HG02763 (cell line): ENCODE measurements at regions not wholly inside any gene's neighbourhood (a gene's known extent, or its start where the extent isn't known, plus 50 kb on each side); places are given as distances from the start of the nearest gene placed in this dataset.
"Not testable (repeated sequence)": the region's sequence is repeated elsewhere in the genome, so short reads cannot be mapped to it uniquely, and the experiment has no call there.

Experiments used
- ATAC-seq: cut with Tn5 transposase; IDR thresholded peaks from one replicate; pipeline ENCODE4 v1.9.1; 2021; ENCODE audit warnings: mild to moderate bottlenecking, moderate library complexity; ENCODE audit not compliant: unreplicated experiment

GRCh38 chr17:26936645-26937044, 357.3 kb upstream of the WSB1 start:
- not testable (repeated sequence) for ATAC-seq

GRCh38 chr17:26937750-26938322, 356.1 kb upstream of the WSB1 start:
- ATAC-seq: not testable (repeated sequence)

- not testable (repeated sequence) for ATAC-seq
Measured at GRCh38 chr17:26939755-26940154, 354.2 kb upstream of the WSB1 start.

- ATAC-seq: not testable (repeated sequence)
Measured at GRCh38 chr17:26940587-26940986, 353.3 kb upstream of the WSB1 start.

- ATAC-seq: no peak
Measured at GRCh38 chr17:26962255-26963162, 331.4 kb upstream of the WSB1 start.

- ATAC-seq: no peak
Measured at GRCh38 chr17:26963163-26963503, 330.8 kb upstream of the WSB1 start.

- ATAC-seq: not testable (repeated sequence)
Measured at GRCh38 chr17:26965898-26966624, 327.9 kb upstream of the WSB1 start.

GRCh38 chr17:26966625-26967179, 327.2 kb upstream of the WSB1 start:
- not testable (repeated sequence) for ATAC-seq

GRCh38 chr17:26981845-26982425, 312.0 kb upstream of the WSB1 start:
- not testable (repeated sequence) for ATAC-seq

- ATAC-seq: not testable (repeated sequence)
Measured at GRCh38 chr17:26982563-26982962, 311.4 kb upstream of the WSB1 start.

- ATAC-seq: not testable (repeated sequence)
Measured at GRCh38 chr17:26987851-26988250, 306.1 kb upstream of the WSB1 start.

- not testable (repeated sequence) for ATAC-seq
Measured at GRCh38 chr17:26994648-26995047, 299.3 kb upstream of the WSB1 start.

- not testable (repeated sequence) for ATAC-seq
Measured at GRCh38 chr17:26996146-26996916, 297.6 kb upstream of the WSB1 start.

- not testable (repeated sequence) for ATAC-seq
Measured at GRCh38 chr17:27007734-27008531, 286.0 kb upstream of the WSB1 start.

GRCh38 chr17:27009087-27009486, 284.8 kb upstream of the WSB1 start:
- ATAC-seq: no peak

- not testable (repeated sequence) for ATAC-seq
Measured at GRCh38 chr17:27010138-27010537, 283.8 kb upstream of the WSB1 start.

GRCh38 chr17:27030552-27030951, 263.4 kb upstream of the WSB1 start:
- ATAC-seq: not testable (repeated sequence)

- ATAC-seq: no peak
Measured at GRCh38 chr17:27038676-27039075, 255.2 kb upstream of the WSB1 start.

- ATAC-seq: not testable (repeated sequence)
Measured at GRCh38 chr17:27045039-27045438, 248.9 kb upstream of the WSB1 start.
